OCI-LY7 (cell line): ENCODE measurements at regions not wholly inside any gene's neighbourhood (a gene's known extent, or its start where the extent isn't known, plus 50 kb on each side); places are given as distances from the start of the nearest gene placed in this dataset.

Experiments used
- CTCF ChIP-seq: fragments of 200-600 bp; sonication (generic); conservative IDR thresholded peaks from 2 replicates; pipeline ENCODE4 v1.5.1; 2014; ENCODE audit warnings: mild to moderate bottlenecking, antibody characterized with exemption, low read length, moderate library complexity, mixed read lengths
- EZH2phosphoT487 ChIP-seq: fragments of 200-600 bp; sonication (generic); IDR thresholded peaks from 2 replicates; pipeline ENCODE4 v1.6.1; 2018; ENCODE audit warnings: low read depth, borderline replicate concordance, mild to moderate bottlenecking, mixed run types, antibody characterized with exemption, low read length, moderate library complexity, mixed read lengths

GRCh38 chr6:50330347-50330746 is 280.6 kb upstream of the DEFB112 start:
- TF ChIP-seq CTCF (no peak), EZH2phosphoT487 (no peak)
